Astrocyte (in vitro differentiated cells and primary cell): ENCODE measurements at regions not wholly inside any gene's neighbourhood (a gene's known extent, or its start where the extent isn't known, plus 50 kb on each side); places are given as distances from the start of the nearest gene placed in this dataset.

Experiments used
- CTCF ChIP-seq: IDR thresholded peaks from 2 replicates; pipeline ENCODE4 v1.5.1; 2011; ENCODE audit warnings: low read depth, mild to moderate bottlenecking, inconsistent platforms, low read length, moderate library complexity; ENCODE audit not compliant: insufficient read depth
- EZH2 ChIP-seq: IDR thresholded peaks from 2 replicates; pipeline ENCODE4 v1.6.1; 2012; ENCODE audit warnings: mild to moderate bottlenecking, low read length, inconsistent platforms; ENCODE audit not compliant: insufficient read depth

GRCh38 chr12:46580445-46580844 is 207.9 kb upstream of the SLC38A2 start:
- TF ChIP-seq EZH2 (no peak), CTCF (no peak)
